ENCODE measurements at regions not wholly inside any gene's neighbourhood (a gene's known extent, or its start where the extent isn't known, plus 50 kb on each side); places are given as distances from the start of the nearest gene placed in this dataset.
A peak's percentile ranks its signal among the peaks of the same experiment; 100 is the strongest.
"Not testable (repeated sequence)": the region's sequence is repeated elsewhere in the genome, so short reads cannot be mapped to it uniquely, and the experiment has no call there.

- DNase-seq, result not testable (repeated sequence)
Measured at GRCh38 chr14:106658066-106658860, 1131.9 kb downstream of the TMEM121 start.

- DNase-seq, result not testable (repeated sequence)
Measured at GRCh38 chr14:106661561-106661960, 1135.2 kb downstream of the TMEM121 start.

GRCh38 chr14:106662936-106663550 is 1136.7 kb downstream of the TMEM121 start:
- no peak for DNase-seq

- DNase-seq, result not testable (repeated sequence)
Measured at GRCh38 chr14:106663805-106664410, 1137.5 kb downstream of the TMEM121 start.

GRCh38 chr14:106665814-106666213 is 1139.4 kb downstream of the TMEM121 start:
- no peak for DNase-seq

- no peak for DNase-seq
Measured at GRCh38 chr14:106666341-106666740, 1140.0 kb downstream of the TMEM121 start.

GRCh38 chr14:106670011-106670410 is 1143.6 kb downstream of the TMEM121 start:
- no peak for DNase-seq

GRCh38 chr14:106674093-106674492 is 1147.7 kb downstream of the TMEM121 start:
- DNase-seq, result not testable (repeated sequence)

- DNase-seq, result not testable (repeated sequence)
Measured at GRCh38 chr14:106674509-106675125, 1148.2 kb downstream of the TMEM121 start.

GRCh38 chr14:106675716-106676115 is 1149.3 kb downstream of the TMEM121 start:
- peak; percentile 37 for DNase-seq

- DNase-seq, result no peak
Measured at GRCh38 chr14:106679776-106680175, 1153.4 kb downstream of the TMEM121 start.

- no peak for DNase-seq
Measured at GRCh38 chr14:106681161-106681560, 1154.8 kb downstream of the TMEM121 start.

- no peak for DNase-seq
Measured at GRCh38 chr14:106681568-106681967, 1155.2 kb downstream of the TMEM121 start.

- DNase-seq, result no peak
Measured at GRCh38 chr14:106683631-106684030, 1157.2 kb downstream of the TMEM121 start.

GRCh38 chr14:106686533-106686932 is 1160.2 kb downstream of the TMEM121 start:
- DNase-seq, result no peak

- no peak for DNase-seq
Measured at GRCh38 chr14:106690333-106690891, 1164.0 kb downstream of the TMEM121 start.

GRCh38 chr14:106691601-106692291 is 1165.4 kb downstream of the TMEM121 start:
- no peak for DNase-seq

GRCh38 chr14:106694638-106695393 is 1168.4 kb downstream of the TMEM121 start:
- no peak for DNase-seq

- DNase-seq, result not testable (repeated sequence)
Measured at GRCh38 chr14:106698620-106699267, 1172.4 kb downstream of the TMEM121 start.

- DNase-seq, result not testable (repeated sequence)
Measured at GRCh38 chr14:106703651-106704050, 1177.3 kb downstream of the TMEM121 start.

GRCh38 chr14:106706488-106706887 is 1180.1 kb downstream of the TMEM121 start:
- not testable (repeated sequence) for DNase-seq

All from NCI-H2171 (cell line).